Loucy (cell line): ENCODE measurements at regions not wholly inside any gene's neighbourhood (a gene's known extent, or its start where the extent isn't known, plus 50 kb on each side); places are given as distances from the start of the nearest gene placed in this dataset.

Experiments used
- CTCF ChIP-seq: fragments of 200-600 bp; sonication (generic); conservative IDR thresholded peaks from 2 replicates; pipeline ENCODE4 v1.5.1; 2014; ENCODE audit warnings: mild to moderate bottlenecking, antibody characterized with exemption, low read length
- EZH2phosphoT487 ChIP-seq: fragments of 200-600 bp; IDR thresholded peaks from 2 replicates; pipeline ENCODE4 v1.6.1; 2018; ENCODE audit warnings: antibody characterized with exemption, mild to moderate bottlenecking, moderate library complexity, borderline replicate concordance

- TF ChIP-seq CTCF: no peak
- TF ChIP-seq EZH2phosphoT487: no peak
Observed at GRCh38 chr16:62927122-62927521, 890.9 kb upstream of the CDH8 start.
